HFFc6 (cell line): ENCODE measurements at regions not wholly inside any gene's neighbourhood (a gene's known extent, or its start where the extent isn't known, plus 50 kb on each side); places are given as distances from the start of the nearest gene placed in this dataset.

Experiments used
- DNase-seq: peaks from one replicate; pipeline ENCODE4 v3.0.0-alpha.2; 2018
- H3K27ac Mint-ChIP-seq: 2 replicates; pipeline ENCODE4 v1.8.0; 2020; ENCODE audit warnings: mild to moderate bottlenecking, mixed read lengths
- H3K27me3 Mint-ChIP-seq: 2 replicates; pipeline ENCODE4 v1.8.0; 2021; ENCODE audit warnings: mild to moderate bottlenecking, moderate library complexity, mixed read lengths; ENCODE audit not compliant: insufficient read depth
- H3K36me3 Mint-ChIP-seq: 2 replicates; pipeline ENCODE4 v1.8.0; 2021; ENCODE audit warnings: low read depth, mixed read lengths
- H3K4me1 Mint-ChIP-seq: 2 replicates; pipeline ENCODE4 v1.8.0; 2020; ENCODE audit warnings: low read depth, mixed read lengths
- H3K4me3 Mint-ChIP-seq: 2 replicates; pipeline ENCODE4 v1.8.0; 2020; ENCODE audit warnings: mild to moderate bottlenecking, moderate library complexity, mixed read lengths
- H3K9me3 Mint-ChIP-seq: 2 replicates; pipeline ENCODE4 v1.8.0; 2020; ENCODE audit warnings: mild to moderate bottlenecking, mixed read lengths
- TF ChIP-seq, protein P1 (sequence below): fragments of 200-600 bp; sonication (generic); IDR thresholded peaks from 2 replicates; pipeline ENCODE4 v1.5.0; 2021; ENCODE audit warnings: antibody characterized with exemption, mild to moderate bottlenecking

DNA sequence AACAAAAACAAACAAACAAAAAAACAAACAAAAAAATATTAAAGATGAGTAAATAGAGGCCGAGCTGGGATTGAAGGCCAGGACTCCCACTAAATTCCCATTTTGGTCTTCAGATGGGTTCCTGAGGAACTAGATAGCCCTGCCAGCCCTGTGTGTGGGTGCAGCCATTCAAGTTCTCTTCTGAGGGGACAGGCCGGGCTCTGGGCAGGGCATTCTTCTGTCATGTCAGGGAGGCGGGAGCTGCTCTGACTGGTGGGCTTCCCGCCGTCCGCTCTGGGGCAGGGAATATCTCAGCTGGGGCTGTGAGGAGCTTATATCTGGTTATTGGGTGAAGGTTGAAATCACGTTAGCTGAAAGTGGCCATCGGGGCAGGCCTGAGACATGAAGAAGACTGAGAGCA is 127.3 kb upstream of the CXCR4 start:
- peaks cover 2% of the 10 kb centered on the region for H3K27me3 Mint-ChIP-seq
- H3K4me1 Mint-ChIP-seq, result no peaks in the 10 kb centered on the region
- no peaks in the 10 kb centered on the region for H3K36me3 Mint-ChIP-seq
- no peak for DNase-seq
- TF ChIP-seq, protein P1, sequence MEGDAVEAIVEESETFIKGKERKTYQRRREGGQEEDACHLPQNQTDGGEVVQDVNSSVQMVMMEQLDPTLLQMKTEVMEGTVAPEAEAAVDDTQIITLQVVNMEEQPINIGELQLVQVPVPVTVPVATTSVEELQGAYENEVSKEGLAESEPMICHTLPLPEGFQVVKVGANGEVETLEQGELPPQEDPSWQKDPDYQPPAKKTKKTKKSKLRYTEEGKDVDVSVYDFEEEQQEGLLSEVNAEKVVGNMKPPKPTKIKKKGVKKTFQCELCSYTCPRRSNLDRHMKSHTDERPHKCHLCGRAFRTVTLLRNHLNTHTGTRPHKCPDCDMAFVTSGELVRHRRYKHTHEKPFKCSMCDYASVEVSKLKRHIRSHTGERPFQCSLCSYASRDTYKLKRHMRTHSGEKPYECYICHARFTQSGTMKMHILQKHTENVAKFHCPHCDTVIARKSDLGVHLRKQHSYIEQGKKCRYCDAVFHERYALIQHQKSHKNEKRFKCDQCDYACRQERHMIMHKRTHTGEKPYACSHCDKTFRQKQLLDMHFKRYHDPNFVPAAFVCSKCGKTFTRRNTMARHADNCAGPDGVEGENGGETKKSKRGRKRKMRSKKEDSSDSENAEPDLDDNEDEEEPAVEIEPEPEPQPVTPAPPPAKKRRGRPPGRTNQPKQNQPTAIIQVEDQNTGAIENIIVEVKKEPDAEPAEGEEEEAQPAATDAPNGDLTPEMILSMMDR, result no peak
- peaks cover 22% of the 10 kb centered on the region for H3K9me3 Mint-ChIP-seq
- no peak overlapping the region for H3K4me3 Mint-ChIP-seq
- H3K27ac Mint-ChIP-seq, result no peak overlapping the region

DNA sequence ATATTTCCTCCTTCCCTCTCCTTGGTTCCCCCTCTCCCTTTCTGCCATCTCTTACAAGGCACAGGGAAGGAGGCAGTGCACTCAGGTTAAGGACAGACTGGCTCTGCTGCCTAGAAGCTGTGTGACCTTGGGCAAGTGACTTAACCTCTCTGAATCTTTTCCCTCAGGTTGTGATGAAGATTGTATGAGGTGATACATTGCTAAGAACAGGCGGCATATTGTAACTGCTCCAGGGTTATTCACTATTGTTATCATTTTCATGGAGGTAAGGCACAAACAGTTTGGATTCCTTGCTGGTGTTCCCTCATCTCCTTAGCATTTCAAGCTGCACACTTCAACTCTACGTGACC is 126.6 kb upstream of the CXCR4 start:
- Mint-ChIP-seq H3K27me3 (peaks cover 2% of the 10 kb centered on the region), H3K4me3 (no peak overlapping the region), H3K9me3 (peaks cover 19% of the 10 kb centered on the region), H3K4me1 (no peaks in the 10 kb centered on the region), H3K36me3 (no peaks in the 10 kb centered on the region), H3K27ac (no peak overlapping the region)
- TF ChIP-seq, protein P1, result no peak
- no peak for DNase-seq

DNA sequence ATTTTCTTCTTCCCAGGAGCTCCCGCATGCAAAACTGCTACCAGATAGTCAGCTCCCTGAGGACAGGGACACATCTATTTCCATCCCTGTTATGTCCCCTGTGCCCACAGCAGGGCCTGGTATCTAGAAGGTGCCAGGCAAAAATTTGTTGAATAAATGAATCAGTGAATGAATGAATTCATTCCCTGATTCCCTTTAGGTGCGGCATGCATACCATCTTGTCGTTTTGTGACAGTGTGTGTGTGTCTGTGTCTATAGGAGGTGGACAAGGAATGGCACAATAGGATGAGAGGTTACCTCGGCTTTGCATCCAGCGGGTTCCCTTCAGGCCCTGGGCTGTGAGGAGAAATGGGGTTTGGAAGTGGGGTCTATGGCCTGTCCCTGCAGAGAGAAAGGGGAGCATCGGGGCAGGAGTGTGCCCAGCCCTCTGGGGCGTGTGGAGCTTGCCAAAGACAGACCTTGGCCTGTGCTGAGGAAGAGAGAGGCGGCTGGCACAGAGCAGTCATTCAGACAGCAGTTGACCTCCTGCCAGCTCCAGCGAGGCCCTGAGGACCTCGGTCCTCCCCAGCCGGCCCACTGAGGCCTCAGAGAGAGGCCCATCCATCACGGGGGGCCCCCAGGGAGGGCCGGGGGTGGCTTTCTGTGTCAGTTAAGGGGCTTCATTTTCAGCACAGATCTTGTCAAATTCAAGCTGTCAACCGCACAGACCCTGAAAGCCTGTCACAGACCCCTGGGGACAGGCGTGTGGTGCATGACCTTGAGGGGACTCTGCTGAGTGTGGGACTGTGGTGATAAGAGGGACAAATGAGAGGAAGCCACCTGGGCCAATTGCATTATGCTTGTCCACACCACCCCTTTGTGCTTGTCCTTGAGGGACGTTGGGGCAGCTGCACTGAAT is 125.9 kb upstream of the CXCR4 start:
- H3K9me3 Mint-ChIP-seq, result peaks cover 15% of the 10 kb centered on the region
- no peak for DNase-seq
- H3K36me3 Mint-ChIP-seq, result no peaks in the 10 kb centered on the region
- TF ChIP-seq, protein P1, result no peak
- H3K4me1 Mint-ChIP-seq, result no peaks in the 10 kb centered on the region
- H3K27ac Mint-ChIP-seq, result no peak overlapping the region
- no peaks in the 10 kb centered on the region; the same call in 1 of the 2 replicates for H3K27me3 Mint-ChIP-seq
- H3K4me3 Mint-ChIP-seq, result no peak overlapping the region

DNA sequence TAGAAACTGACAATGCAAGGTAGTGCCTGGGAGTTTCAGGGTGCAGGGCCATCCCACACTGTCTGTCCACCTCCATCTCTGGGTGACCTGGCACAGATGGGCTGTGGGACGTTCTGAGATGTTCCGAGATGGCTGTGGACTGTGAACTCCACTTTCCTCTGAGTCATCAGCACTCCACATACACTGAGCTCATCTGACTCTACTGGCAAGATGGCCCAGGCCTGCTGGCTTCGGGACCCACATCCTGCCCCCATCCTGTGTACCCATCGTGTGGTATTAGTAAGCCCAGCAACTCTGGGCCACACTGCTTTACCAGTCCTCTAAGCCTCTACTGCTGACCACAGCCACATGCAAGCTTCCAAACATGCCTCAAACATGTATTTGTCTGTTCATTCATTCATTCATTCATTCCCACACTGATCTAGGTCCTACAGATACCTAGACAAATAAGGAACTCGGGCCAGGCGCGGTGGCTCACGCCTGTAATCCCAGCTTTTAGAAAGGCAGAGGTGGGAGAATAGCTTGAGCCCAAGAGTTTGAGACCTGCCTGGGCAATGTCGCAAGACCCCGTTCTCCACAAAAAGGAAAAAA is 124.8 kb upstream of the CXCR4 start:
- no peak for DNase-seq

DNA sequence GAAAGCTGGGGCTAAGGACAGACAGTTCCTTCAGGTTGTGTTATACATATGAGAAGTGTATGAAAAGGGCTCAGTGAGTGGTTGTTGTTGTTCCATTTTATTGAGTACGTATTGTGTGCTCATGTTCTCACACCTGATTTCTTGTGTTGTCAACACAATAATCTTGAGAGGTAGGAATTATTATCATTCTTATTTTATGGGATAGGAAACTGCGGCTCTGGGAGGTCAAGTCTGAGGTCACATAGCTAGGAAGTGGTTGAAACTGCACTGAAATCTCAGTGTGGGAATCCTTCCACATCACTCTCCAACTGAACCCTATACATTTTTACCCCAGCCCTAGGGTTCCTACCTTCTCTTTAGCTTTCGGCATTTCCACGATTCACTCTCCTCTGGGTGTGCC is 124.2 kb upstream of the CXCR4 start:
- Mint-ChIP-seq H3K4me1 (no peaks in the 10 kb centered on the region), H3K4me3 (no peak overlapping the region), H3K27ac (no peak overlapping the region), H3K27me3 (no peaks in the 10 kb centered on the region; the same call in 1 of the 2 replicates), H3K9me3 (peaks cover 15% of the 10 kb centered on the region), H3K36me3 (no peaks in the 10 kb centered on the region)
- DNase-seq, result no peak
- TF ChIP-seq, protein P1, result no peak

More for the DNA sequence above, 124.8 kb upstream of the CXCR4 start:
- Mint-ChIP-seq H3K27me3 (no peaks in the 10 kb centered on the region; the same call in 1 of the 2 replicates), H3K9me3 (peaks cover 15% of the 10 kb centered on the region), H3K27ac (no peak overlapping the region), H3K4me3 (no peak overlapping the region), H3K36me3 (no peaks in the 10 kb centered on the region), H3K4me1 (no peaks in the 10 kb centered on the region)
- TF ChIP-seq, protein P1, result no peak
